SK-N-SH treated with all-trans-retinoic acid at 6 μM for 48 hours (cell line): ENCODE measurements at regions not wholly inside any gene's neighbourhood (a gene's known extent, or its start where the extent isn't known, plus 50 kb on each side); places are given as distances from the start of the nearest gene placed in this dataset.

Experiments used
- ARNTL ChIP-seq: fragments of 450-650 bp; formaldehyde crosslinking; IDR thresholded peaks from 2 replicates; pipeline ENCODE4 v1.5.0; 2020; ENCODE audit warnings: low read depth, mild to moderate bottlenecking, moderate library complexity, borderline replicate concordance
- CREB5 ChIP-seq: fragments of 250-450 bp; sonication (Bioruptor Pico); IDR thresholded peaks from 2 replicates; pipeline ENCODE4 v1.5.1; 2020; ENCODE audit warnings: low read depth, mild to moderate bottlenecking, moderate library complexity
- CSRNP3 ChIP-seq: fragments of 250-450 bp; sonication (Bioruptor Pico); IDR thresholded peaks from 2 replicates; pipeline ENCODE4 v1.5.1; 2021; ENCODE audit warnings: mild to moderate bottlenecking, moderate library complexity
- GLIS3 ChIP-seq: fragments of 250-450 bp; sonication (Bioruptor Pico); IDR thresholded peaks from 2 replicates; pipeline ENCODE4 v1.5.0; 2020; ENCODE audit warnings: mild to moderate bottlenecking, moderate library complexity
- PATZ1 ChIP-seq: fragments of 250-450 bp; sonication (Bioruptor Pico); IDR thresholded peaks from 2 replicates; pipeline ENCODE4 v1.8.0; 2020; ENCODE audit warnings: mild to moderate bottlenecking, moderate library complexity, borderline replicate concordance
- RARB ChIP-seq: fragments of 250-450 bp; sonication (Bioruptor Pico); IDR thresholded peaks from 2 replicates; pipeline ENCODE4 v1.8.0; 2021; ENCODE audit warnings: mild to moderate bottlenecking, moderate library complexity
- ZFP3 ChIP-seq: fragments of 250-450 bp; sonication (Bioruptor Pico); IDR thresholded peaks from 2 replicates; pipeline ENCODE4 v1.5.0; 2020; ENCODE audit warnings: mild to moderate bottlenecking, moderate library complexity
- ZFP30 ChIP-seq: fragments of 450-650 bp; formaldehyde crosslinking; IDR thresholded peaks from 2 replicates; pipeline ENCODE4 v1.5.0; 2022; ENCODE audit warnings: mild to moderate bottlenecking, moderate library complexity
- ZNF70 ChIP-seq: fragments of 450-650 bp; formaldehyde crosslinking; IDR thresholded peaks from 2 replicates; pipeline ENCODE4 v1.5.0; 2020; ENCODE audit warnings: mild to moderate bottlenecking, moderate library complexity

GRCh38 chr20:53832499-53832898, 237.9 kb downstream of the BCAS1 start:
- TF ChIP-seq PATZ1 (CRISPR knock-in tag): no peak
- TF ChIP-seq ARNTL (CRISPR knock-in tag): no peak
- TF ChIP-seq GLIS3: no peak
- TF ChIP-seq RARB (CRISPR knock-in tag): no peak
- TF ChIP-seq ZFP30 (CRISPR knock-in tag): no peak
- no peak for TF ChIP-seq ZNF70 (CRISPR knock-in tag)
- TF ChIP-seq CSRNP3 (CRISPR knock-in tag): no peak
- TF ChIP-seq ZFP3 (CRISPR knock-in tag): no peak
- no peak for TF ChIP-seq CREB5 (CRISPR knock-in tag)
